Dedifferentiated amniotic fluid mesenchymal stem cell (primary cell): ENCODE measurements at regions not wholly inside any gene's neighbourhood (a gene's known extent, or its start where the extent isn't known, plus 50 kb on each side); places are given as distances from the start of the nearest gene placed in this dataset.
"Not testable (repeated sequence)": the region's sequence is repeated elsewhere in the genome, so short reads cannot be mapped to it uniquely, and the experiment has no call there.

Experiments
- DNase-seq: peaks from one replicate; pipeline ENCODE4 v3.0.0-alpha.2; 2016; ENCODE audit errors: extremely low spot score

DNA sequence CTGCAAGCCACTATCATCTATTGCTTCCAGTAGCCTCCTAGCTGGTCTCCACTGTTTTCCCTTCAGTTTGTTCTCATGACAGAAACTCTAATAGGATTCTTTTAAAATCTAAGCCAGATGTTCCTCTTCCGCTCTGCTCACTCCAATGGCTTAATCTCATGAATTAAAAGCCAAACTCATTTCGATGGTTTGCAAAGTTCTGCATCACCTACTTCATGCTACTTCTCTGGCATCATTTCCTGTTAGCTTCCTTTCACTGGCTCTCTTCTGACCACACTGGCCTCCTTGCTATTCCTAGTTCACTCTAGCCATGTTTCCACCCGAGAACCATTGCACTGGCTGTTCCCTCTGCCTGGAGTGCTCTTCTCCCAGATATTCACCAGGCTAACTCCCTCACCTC, 102.0 kb upstream of the LSM6 start:
- no peak for DNase-seq

DNA sequence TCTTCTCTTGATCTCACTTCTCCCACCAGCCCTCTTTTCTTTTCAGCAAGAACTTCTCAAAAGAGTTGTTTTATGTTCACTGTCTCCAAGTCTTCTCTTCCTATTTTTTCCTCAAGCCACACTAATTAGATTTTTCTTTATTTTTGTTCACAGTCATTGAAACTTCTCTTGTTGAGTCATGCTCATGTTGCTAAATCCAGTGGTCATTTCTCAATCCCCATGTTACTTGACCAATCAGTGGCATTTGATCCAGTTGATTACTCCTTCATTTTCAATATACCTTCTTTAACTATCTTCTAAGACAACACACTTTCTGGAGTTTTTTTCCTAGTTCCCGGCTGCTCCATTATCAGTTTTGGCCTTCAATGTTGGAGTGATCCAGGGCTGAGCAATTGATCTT, 103.1 kb upstream of the LSM6 start:
- DNase-seq, result no peak

DNA sequence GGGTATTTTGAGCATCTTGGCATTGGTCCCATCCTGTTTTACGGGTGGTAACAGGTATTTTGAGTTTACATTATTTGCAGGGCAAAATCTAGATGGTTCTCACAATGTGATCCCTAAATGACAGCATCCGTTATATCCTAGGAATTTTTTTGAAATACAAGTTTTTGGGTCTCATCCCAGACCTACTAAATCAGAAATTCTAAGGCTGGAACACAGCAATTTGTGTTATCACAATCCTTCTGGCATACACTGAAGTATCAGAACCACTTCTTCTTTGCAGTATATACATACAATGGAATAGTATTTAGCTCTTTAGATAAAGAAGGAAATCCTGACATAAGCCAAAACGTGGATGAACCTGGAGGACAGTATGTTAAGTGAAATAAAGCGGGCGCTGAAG, 104.1 kb upstream of the LSM6 start:
- no peak for DNase-seq

DNA sequence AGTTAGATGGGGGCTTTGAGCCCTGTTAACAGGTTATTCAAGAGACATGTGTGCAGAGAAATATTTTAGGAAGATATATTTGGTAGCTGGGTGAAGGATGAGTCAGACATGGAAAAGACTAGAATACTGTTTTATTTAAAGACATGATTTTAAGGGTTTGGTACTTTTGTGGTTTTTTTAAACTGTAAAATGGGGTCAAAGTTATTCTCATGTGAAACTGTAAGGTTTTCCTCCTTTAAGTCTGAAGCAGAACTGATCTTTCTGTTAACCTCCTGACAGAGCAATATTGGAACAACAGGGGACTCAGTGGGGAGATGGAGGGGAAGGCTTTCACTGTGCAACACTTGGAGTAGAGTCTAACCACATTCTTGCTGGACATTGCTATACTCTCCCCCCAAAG, 112.4 kb upstream of the LSM6 start:
- no peak for DNase-seq

DNA sequence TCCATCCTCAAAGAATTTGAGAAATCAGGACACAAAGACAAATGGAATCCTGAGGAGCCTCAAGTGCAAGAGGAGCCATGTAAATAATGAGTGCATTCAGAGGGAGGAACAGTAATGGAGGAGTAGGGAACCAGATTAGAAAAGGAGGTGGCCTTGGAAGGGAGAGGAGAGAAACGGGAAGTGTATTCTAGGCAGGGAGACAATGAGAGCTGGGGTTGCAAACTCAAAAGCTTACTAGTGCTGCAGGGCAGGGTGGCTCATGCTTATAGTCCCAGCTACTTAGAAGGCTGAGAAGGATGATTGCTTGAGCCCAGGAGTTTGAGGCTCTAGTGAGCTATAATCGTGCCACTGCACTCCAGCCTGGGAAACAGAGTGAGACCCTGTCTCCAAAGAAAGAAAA, 113.2 kb upstream of the LSM6 start:
- DNase-seq, result no peak

DNA sequence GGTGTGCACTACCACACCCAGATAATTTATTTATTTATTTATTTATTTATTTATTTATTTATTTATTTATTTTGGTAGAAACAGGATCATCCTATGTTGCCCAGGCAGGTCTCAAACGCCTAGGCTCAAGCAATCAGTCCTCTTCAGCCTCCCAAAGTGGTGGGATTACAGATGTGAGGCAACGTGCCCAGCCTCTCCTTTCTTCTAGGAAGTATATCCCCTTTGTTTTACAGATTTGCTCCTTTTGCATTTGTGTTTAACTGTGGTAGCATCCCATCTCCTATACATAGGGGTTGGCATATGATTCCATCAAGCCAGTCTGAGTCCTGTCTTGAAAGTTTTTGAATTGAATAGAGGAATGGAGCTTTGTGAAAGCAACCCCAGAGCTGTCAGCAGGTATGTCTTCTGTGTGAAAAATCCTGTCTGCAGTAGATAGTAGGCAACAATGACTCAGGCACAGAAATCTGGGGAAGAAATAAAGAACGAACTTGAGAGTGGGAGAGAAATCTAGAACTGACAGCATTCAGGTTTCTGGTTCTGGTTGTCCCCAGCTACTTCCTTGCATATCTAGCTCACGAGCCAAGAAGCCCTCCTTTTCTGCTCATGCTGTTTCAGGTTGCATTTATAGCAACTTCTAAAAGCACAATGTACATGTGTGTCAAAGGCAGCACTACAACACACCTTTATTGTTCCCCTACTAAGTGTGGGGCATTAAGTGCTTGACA, 113.7 kb upstream of the LSM6 start:
- no peak for DNase-seq

DNA sequence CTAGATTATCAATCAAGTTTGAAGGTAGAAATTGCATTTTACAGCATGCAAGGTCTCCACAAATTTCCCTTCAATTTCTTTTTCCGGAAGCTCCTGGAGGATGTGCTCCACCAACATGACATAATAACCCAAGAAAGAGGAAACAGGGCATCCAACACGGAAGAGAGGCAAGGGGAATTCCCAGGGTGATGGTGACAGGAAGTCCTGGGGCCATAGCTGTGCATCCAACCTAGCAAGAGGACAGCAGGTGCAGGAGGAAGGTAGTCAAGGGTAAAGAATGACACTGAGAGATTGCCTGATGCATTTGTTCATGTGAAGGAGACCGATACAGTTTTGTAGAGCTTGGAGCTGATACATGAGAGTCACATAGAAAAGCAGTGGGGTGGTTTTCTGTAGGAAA, 115.7 kb upstream of the LSM6 start:
- DNase-seq, result no peak

DNA sequence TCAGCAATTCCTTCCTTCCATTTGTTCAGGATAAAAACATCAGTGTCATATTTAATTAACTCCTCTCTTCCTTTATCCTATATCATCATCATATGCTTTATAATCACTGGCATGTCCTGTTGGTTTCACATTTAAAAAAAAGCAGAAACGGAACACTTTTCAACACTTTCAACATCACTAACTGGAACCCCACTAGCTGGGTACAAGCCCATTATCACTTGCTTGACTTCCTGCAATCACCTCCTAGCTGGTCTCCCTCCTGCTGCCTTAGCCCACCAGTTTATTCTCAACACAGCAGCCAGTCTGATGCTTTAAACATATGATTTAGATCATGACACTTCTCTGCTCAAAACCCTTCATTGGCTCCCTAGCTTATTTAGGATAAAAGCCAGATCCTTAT, 116.4 kb upstream of the LSM6 start:
- no peak for DNase-seq

DNA sequence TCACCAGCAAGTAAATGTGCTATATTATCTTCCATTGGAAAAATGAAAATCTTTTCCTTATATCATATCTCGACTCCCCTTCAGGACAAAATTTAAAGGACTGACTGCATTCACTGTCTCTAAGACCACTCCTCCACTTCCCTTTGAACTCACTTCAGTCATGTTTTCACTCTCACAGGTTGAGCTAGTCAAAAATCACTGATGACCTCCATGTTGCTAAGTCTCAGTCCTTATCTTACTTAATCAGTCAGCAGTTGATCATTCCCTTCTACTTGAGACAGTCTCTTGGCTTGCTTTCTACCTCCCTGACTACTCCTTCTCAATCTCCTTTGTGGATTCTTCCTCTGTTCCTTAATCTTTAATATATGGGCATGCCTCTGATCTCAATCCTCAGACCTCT, 117.0 kb upstream of the LSM6 start:
- no peak for DNase-seq

DNA sequence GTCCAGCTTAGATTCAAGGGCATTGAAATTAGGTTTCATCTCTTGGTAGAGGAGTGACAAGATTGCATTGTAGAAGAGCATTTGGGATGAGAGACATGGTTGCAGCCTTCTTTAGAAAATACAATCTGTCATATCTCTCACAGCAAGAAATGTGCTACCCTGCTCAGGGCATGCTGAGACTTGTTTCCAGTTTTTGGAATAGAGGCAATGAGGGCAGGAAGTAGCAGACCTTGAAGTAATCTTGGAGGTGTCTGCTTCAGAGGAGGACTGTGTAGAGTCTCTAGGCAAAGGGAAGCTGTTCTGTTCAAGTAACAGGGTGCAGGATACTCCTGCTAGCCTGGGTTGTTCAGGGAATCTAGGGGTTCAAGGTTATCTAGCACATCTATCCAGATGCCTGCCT, 116.1 kb upstream of the ZNF827 start:
- no peak for DNase-seq

DNA sequence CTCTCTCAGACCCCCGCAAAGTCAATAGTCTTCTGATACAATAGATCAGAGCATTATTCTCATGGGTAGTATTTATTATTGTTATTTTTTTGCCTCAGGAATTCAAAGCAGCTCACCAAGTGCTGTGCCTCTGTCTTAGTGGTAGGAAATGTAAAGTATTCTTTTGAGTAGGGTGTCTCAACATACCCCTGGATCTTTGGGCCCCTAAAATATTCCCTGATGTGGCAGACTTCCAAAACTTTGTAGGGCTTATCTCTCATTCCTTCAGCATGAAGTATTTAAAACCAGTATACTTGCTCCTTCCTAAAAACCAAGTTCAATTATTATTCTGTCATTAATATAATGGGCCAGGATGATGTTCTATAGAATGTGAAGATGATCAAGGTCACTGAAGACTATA, 115.3 kb upstream of the ZNF827 start:
- no peak for DNase-seq

DNA sequence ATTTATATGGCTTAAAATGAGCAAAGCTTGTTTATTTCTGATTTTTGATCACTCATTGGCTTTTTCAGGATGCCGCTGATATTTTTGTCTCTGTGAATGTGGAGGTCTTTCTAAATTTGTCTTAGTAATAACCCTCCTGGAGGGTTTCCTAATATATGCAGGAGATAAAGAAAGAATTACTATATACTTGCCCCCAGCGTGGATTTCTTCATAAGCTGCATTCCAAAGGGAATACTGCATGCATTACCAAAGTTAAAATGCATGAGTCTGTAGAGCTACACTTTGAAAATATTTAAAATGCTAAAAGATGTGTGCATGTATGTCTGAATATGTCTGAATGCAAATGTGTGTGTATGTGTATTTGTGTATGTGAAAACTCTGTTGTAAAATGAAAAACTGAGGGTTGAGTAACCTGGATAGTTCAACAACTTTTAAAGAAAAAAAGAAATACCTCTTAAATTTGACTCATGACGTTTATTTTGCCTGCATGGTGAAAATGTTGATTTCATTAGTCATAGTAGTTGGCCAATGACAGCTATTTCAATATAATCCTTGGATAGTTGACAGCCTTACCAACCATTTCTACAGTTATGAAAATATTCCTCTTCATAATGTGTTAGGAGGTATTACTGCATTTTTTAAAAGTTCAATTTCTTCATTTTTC, 113.2 kb upstream of the ZNF827 start:
- DNase-seq, result peak; percentile 70

DNA sequence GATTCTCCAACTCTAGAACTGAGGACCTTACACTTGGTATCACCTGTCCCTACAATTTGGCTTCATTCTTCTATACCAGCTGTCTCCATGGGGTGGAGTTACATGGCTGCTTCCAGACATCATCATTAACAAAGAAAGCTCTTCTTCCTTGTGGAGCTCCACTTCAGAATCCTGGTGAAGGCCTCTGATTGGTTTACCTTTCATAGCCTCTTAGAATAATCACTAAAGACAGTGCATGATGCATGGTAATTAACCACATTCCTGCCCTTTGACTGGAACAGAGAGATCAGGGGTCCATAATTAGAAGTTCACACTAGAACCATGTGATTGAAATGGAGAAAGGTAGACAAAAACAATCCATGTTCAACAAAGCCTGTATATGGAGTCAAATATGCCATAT, 112.6 kb upstream of the ZNF827 start:
- no peak for DNase-seq

DNA sequence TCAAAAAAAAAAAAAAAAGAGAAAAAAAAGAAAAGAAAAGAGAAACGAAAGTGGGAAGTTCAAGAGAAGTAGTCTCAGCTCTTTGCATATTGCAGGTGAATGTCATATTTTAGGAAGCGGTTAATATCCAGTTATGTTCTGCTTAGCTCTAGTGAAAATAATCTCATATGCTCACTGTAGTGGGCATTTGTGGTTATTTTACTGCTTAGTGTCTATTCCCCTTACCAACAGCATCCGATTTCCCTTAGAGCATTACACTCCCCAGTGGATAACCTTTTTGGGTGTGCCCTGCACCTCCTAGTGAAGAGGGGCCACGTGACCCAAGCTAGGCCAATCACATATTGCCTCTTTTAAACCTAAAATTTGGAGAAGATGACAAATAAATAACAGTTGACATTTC, 111.2 kb upstream of the ZNF827 start:
- no peak for DNase-seq

DNA sequence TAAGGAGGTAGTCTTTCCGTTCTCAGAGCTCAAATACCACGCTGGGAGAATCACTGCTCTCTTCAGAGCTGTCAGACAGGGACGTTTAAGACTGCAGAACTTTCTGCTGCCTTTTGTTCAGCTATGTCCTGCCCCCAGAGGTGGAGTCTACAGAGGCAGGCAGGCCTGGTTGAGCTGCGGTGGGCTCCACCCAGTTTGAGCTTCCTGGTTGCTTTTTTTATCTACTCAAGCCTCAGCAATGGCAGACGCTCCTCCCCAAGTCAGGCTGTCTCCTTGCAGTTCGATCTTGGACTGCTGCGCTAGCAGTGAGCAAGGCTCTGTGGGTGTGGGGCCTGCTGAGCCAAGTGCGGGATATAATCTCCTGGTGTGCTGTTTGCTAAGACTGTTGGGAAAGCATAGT, 109.1 kb upstream of the ZNF827 start:
- not testable (repeated sequence) for DNase-seq

DNA sequence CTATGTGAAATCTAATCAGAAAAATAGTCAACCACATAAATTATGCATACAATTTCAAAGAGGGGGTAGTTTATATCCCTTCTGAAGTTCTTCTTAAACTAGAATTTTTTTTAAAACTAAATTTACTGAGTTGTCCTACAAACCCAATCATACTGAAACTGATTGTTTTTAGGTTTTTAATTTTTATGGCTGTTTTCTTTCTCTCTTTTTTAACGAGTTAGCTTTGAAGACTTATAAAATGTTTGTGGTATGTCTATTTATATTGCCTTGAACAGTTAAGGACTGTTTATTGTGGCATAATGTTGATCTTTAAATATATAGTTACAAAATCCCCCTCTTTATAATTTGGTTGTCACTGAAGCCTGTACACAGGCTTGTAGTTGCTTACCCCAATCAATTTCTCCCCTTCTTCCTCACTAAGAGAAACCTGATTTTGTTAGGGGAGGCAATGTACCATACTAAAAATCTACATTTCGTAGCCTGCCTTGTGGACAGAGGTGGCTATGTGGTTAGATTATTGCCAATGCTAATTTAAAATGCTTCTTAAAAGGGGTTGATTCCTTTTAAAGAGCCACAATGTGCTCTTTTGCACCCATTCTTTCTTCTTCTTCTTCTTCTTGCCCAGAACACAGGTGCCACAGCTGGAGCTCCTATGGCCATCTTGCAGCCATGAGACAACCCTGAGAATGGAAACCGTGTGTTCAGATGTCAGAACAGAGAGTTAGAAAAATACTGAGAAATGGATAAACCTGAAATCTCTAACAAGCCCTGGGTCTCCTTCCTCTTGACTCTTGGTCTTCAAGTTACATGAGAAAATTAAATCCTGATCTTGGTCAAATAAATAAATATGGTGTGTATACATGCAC, 102.7 kb upstream of the ZNF827 start:
- no peak for DNase-seq

DNA sequence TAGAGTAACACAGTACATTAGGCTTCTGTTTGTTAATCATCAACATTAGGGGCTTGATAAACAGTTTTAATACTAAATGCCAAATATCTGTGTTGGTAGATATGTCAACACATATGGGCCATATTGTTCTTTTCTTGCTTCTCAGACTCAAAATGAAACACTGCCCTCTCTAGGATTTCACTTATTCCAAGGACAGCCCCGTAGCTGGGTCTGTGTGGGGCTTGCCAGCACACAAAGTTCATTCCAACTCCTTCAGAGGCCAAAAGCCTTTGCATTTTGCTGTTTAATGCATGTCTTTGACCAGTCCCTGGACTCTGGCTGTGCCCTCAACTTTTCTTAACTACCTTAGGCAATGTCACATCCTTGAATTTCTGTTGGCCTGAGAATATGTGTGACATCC, 102.0 kb upstream of the ZNF827 start:
- DNase-seq, result no peak

DNA sequence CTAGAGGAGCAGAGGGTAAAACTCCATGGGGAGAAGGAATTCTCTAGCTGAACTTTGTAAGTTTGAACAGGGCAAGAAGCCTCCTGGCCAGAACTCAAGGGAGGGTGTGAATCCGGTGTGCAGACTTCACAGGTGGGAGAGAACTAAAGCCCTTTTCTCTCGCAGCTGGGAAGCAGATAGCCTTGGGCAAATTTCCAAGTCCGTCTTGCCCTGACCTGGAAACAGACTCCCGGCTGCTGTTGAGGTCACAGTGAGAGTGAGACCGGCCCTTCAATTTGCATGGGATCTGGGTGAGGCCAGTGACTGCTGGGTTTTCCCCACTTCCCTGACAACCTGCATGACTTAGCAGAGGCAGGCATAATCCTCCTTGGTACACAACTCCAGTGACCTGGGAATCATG, 94.5 kb upstream of the ZNF827 start:
- DNase-seq, result no peak

DNA sequence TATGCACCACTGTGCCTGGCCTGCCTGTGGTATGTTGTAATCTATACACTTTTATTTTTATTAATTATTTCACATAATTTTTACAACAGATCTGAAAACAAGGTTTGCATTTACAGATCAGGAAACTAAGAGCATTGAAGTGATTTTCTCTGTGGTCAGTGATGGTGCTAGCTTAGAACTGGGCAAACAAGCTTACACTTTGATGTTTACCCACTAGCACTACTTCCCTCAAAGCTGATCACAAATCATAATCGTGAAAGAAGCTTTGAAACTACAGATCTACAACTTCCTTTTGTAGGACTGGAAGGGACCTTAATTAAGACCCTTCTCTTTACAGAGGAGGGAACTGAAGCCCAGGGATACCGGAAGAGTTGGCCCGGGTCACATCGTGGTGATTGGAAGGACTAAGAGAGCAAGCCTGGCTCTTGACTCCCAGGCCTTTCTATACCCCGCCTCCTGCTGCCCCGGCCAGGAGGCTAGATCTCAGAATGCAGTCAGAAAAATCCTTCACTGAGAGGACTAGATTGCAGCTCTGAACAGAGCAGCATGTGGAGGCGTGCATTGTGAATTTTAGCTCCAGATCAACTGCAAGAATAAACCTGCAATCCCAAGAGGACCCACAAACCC, 93.7 kb upstream of the ZNF827 start:
- DNase-seq, result no peak

DNA sequence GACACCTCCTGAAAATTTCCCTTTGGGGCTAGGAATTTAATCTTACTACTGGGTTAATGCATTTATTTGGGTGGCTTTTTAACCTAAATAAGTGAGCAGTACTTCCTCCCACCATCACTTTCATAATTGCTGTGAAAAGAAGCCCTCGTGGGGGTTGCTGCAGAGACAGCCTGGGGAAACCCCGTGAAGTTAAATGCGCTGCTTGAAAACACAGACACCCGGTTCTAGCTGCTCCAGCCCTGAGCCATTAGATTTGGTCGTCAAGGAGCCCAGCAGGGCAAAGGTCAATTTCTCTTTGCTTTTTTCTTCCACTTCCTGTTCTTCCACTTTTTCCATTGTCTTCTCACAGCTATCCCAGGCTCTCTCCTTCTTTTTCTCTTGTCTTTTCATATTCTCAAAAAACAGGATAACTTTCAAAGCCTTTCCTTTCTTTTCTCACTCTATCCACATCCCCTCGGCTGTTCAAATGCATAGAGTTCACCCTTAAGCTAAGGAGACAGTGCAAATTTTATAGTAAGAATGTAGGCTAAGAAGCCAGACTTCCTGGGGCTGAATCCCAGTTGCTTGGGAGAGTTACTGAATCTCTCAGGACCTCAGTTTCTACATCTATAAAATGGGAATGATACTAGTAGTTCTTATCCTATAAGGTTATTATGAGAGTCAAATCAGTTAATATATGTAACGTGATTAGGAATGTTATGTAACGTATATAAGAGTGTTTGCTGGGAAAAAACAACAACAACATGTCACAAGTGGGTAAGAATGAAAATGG, 91.5 kb upstream of the ZNF827 start:
- DNase-seq, result no peak

DNA sequence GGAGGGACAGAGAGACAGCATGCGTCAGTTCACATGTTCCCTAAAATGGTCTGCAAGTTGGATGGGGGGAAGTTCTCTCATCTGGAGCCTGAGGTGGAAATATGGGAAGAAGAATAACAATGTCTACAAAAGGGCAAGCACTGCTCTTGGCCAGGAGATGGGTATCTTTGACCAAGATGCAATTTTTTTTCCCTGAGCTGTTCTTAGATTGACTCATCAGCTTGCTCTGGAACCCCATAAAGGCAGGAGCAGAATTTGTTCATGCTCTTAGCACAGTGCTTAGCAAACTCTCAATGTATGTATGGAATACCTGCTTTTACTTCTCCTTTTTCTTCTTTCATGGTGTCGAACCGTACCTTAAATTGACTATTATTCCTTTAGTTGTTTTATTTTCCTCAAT, 90.5 kb upstream of the ZNF827 start:
- no peak for DNase-seq

DNA sequence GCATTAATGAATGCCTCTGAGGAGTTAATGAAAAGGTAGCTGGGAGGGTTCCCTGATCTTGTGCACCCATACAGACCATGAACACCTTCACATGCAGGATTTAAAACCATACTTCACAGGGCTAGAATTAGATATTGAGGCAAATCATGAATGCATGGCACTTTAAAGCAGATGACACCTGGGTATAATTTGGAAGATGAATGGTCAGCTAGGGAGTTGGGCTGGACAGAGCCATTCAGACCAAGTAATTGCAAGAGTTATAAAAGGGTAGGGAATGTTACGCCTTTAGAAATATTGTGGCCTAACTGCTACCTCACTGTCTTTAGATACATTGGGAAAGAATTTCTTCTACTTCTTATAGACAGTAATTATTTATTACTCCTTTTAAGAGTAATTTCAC, 89.1 kb upstream of the ZNF827 start:
- DNase-seq, result no peak
